ENCODE measurements at regions not wholly inside any gene's neighbourhood (a gene's known extent, or its start where the extent isn't known, plus 50 kb on each side); places are given as distances from the start of the nearest gene placed in this dataset.

DNA sequence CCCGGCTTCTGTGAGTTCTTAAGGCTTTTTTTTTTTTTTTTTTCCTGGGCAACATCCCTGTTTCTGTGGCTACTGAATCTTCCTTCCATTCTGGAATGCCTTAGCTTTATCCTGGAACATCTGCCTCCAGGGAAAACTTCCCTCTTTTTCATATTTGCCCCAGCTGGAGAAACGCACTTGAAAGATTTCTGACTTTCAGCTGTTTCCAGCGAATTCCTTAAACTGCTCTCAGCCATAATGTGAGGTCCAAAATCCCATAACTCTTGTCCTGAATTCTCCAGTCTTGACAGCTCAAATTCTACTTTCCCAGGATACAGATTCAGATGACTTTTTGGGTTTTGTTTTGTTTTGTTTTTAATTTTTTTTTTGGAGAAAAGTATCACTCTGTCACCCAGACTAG is 263.6 kb upstream of the AUTS2 start:
- ChIA-PET POLR2A (ENCODE audit: low non-redundant PET) (no interaction called here), CTCF (interaction anchor here (0.7 kb wide), 1 partner anchor 358 kb away, joined by 6 read pairs; no protein-coding TSS in a partner anchor)
- H3K27ac ChIP-seq (ENCODE audit: low read depth, low read length, poor library complexity, severe bottlenecking) = no peak overlapping the region
- H3K4me3 ChIP-seq (ENCODE audit: low read depth, low read length, poor library complexity, severe bottlenecking) = no peak overlapping the region
- TF ChIP-seq EZH2 (IDR thresholded peaks at IDR 0.05; ENCODE audit: borderline replicate concordance, low read depth, low read length, poor library complexity, severe bottlenecking) = no peak
- TF ChIP-seq CTCF (conservative IDR thresholded peaks at IDR 0.05; ENCODE audit: low read depth, low read length) = no peak
- no peaks in the 10 kb centered on the region for H3K4me1 ChIP-seq (ENCODE audit: insufficient read depth, low read length, poor library complexity, severe bottlenecking)
- H3K27me3 ChIP-seq (replicated peaks; ENCODE audit: insufficient read depth, low read depth, low read length, poor library complexity) = no peaks in the 10 kb centered on the region
- no peaks in the 10 kb centered on the region for H3K36me3 ChIP-seq (ENCODE audit: insufficient read depth, low read length, poor library complexity, severe bottlenecking)
- DNase-seq (ENCODE audit: low spot score) = no peak
- no peaks in the 10 kb centered on the region for H3K9me3 ChIP-seq (ENCODE audit: low read depth, low read length, poor library complexity, severe bottlenecking)
- BruUV-seq (replicated peaks) = no TSS peak
- intact Hi-C loops (cut with micrococcal nuclease; ENCODE audit: unreplicated experiment) = no loop called here

DNA sequence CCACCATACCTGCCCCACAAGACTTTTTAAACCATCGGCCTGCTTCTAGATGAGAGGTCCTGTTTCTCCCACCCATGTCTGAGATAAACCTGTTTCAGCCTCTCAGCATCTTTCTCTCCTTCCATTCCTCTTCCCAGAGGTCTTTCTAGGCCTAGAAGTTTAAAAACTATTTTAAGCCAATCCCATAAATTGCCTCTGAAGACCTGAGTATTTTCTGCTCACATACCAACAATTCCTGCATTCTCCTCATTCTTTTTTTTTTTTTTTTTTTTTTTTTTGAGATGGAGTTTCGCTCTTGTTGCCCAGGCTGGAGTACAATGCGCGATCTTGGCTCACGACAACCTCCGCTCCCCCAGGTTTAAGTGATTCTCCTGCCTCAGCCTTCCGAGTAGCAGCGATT is 262.9 kb upstream of the AUTS2 start:
- intact Hi-C loops (cut with micrococcal nuclease; ENCODE audit: unreplicated experiment) = no loop called here
- Histone ChIP-seq H3K9me3 (ENCODE audit: low read depth, low read length, poor library complexity, severe bottlenecking) (no peaks in the 10 kb centered on the region), H3K4me1 (ENCODE audit: insufficient read depth, low read length, poor library complexity, severe bottlenecking) (no peaks in the 10 kb centered on the region), H3K27ac (ENCODE audit: low read depth, low read length, poor library complexity, severe bottlenecking) (no peak overlapping the region), H3K4me3 (ENCODE audit: low read depth, low read length, poor library complexity, severe bottlenecking) (no peak overlapping the region), H3K27me3 (replicated peaks; ENCODE audit: insufficient read depth, low read depth, low read length, poor library complexity) (no peaks in the 10 kb centered on the region), H3K36me3 (ENCODE audit: insufficient read depth, low read length, poor library complexity, severe bottlenecking) (no peaks in the 10 kb centered on the region)
- DNase-seq (ENCODE audit: low spot score) = no peak
- CTCF ChIA-PET = no interaction called here
- BruUV-seq (replicated peaks) = no TSS peak
- TF ChIP-seq CTCF (conservative IDR thresholded peaks at IDR 0.05; ENCODE audit: low read depth, low read length) (no peak), EZH2 (IDR thresholded peaks at IDR 0.05; ENCODE audit: borderline replicate concordance, low read depth, low read length, poor library complexity, severe bottlenecking) (no peak)
- POLR2A ChIA-PET (ENCODE audit: low non-redundant PET) = no interaction called here

- H3K27me3 ChIP-seq (replicated peaks; ENCODE audit: insufficient read depth, low read depth, low read length, poor library complexity) = no peaks in the 10 kb centered on the region
- no peaks in the 10 kb centered on the region for H3K36me3 ChIP-seq (ENCODE audit: insufficient read depth, low read length, poor library complexity, severe bottlenecking)
- POLR2A ChIA-PET (ENCODE audit: low non-redundant PET) = no interaction called here
- no peak overlapping the region for H3K4me3 ChIP-seq (ENCODE audit: low read depth, low read length, poor library complexity, severe bottlenecking)
- H3K4me1 ChIP-seq (ENCODE audit: insufficient read depth, low read length, poor library complexity, severe bottlenecking) = no peaks in the 10 kb centered on the region
- H3K9me3 ChIP-seq (ENCODE audit: low read depth, low read length, poor library complexity, severe bottlenecking) = no peaks in the 10 kb centered on the region
- intact Hi-C loops (cut with micrococcal nuclease; ENCODE audit: unreplicated experiment) = no loop called here
- CTCF ChIA-PET = no interaction called here
- DNase-seq (ENCODE audit: low spot score) = no peak
- no peak for TF ChIP-seq CTCF (conservative IDR thresholded peaks at IDR 0.05; ENCODE audit: low read depth, low read length)
- TF ChIP-seq EZH2 (IDR thresholded peaks at IDR 0.05; ENCODE audit: borderline replicate concordance, low read depth, low read length, poor library complexity, severe bottlenecking) = no peak
- H3K27ac ChIP-seq (ENCODE audit: low read depth, low read length, poor library complexity, severe bottlenecking) = no peak overlapping the region
- BruUV-seq (replicated peaks) = no TSS peak
Observed at GRCh38 chr7:69336976-69337375, 261.3 kb upstream of the AUTS2 start.

Measured in A673 (cell line).